Ishikawa (cell line): ENCODE measurements at regions not wholly inside any gene's neighbourhood (a gene's known extent, or its start where the extent isn't known, plus 50 kb on each side); places are given as distances from the start of the nearest gene placed in this dataset.

Source experiments
- CEBPB ChIP-seq: IDR thresholded peaks from 2 replicates; pipeline ENCODE4 v1.6.1; 2012
- CREB1 ChIP-seq: IDR thresholded peaks from 2 replicates; pipeline ENCODE4 v1.6.1; 2012; ENCODE audit warnings: low read depth
- EGR1 ChIP-seq: IDR thresholded peaks from 2 replicates; pipeline ENCODE4 v1.6.1; 2012
- EP300 ChIP-seq: IDR thresholded peaks from 2 replicates; pipeline ENCODE4 v1.6.1; 2012; ENCODE audit warnings: borderline replicate concordance
- FOXM1 ChIP-seq: IDR thresholded peaks from 2 replicates; pipeline ENCODE4 v1.6.1; 2012; ENCODE audit warnings: low read depth, borderline replicate concordance
- MAX ChIP-seq: IDR thresholded peaks from 2 replicates; pipeline ENCODE4 v1.6.1; 2012
- NFIC ChIP-seq: IDR thresholded peaks from 2 replicates; pipeline ENCODE4 v1.6.1; 2012
- RAD21 ChIP-seq: IDR thresholded peaks from 2 replicates; pipeline ENCODE4 v1.6.1; 2012; ENCODE audit warnings: low read depth
- REST ChIP-seq: IDR thresholded peaks from 2 replicates; pipeline ENCODE4 v1.6.1; 2012; ENCODE audit warnings: low read depth, mild to moderate bottlenecking
- TAF1 ChIP-seq: IDR thresholded peaks from 2 replicates; pipeline ENCODE4 v1.6.1; 2012; ENCODE audit warnings: low read depth, mild to moderate bottlenecking
- TCF12 ChIP-seq: IDR thresholded peaks from 2 replicates; pipeline ENCODE4 v1.6.1; 2012; ENCODE audit warnings: low read depth
- TEAD4 ChIP-seq: IDR thresholded peaks from 2 replicates; pipeline ENCODE4 v1.6.1; 2012
- USF1 ChIP-seq: IDR thresholded peaks from 2 replicates; pipeline ENCODE4 v1.6.1; 2012
- YY1 ChIP-seq: IDR thresholded peaks from 2 replicates; pipeline ENCODE4 v1.6.1; 2012; ENCODE audit warnings: low read depth
- ZBTB7A ChIP-seq: IDR thresholded peaks from 2 replicates; pipeline ENCODE4 v1.6.1; 2012; ENCODE audit warnings: low read depth

GRCh38 chr18:37636831-37637477, 71.4 kb upstream of the CELF4 start:
- no peak for TF ChIP-seq RAD21
- TF ChIP-seq ZBTB7A = no peak
- no peak for TF ChIP-seq USF1
- no peak for TF ChIP-seq CREB1
- no peak for TF ChIP-seq TCF12
- TF ChIP-seq EGR1 = no peak
- no peak for TF ChIP-seq FOXM1
- no peak for TF ChIP-seq REST
- TF ChIP-seq TAF1 = no peak
- TF ChIP-seq NFIC = no peak
- no peak for TF ChIP-seq MAX
- TF ChIP-seq YY1 = no peak
- TF ChIP-seq EP300 = no peak
- no peak for TF ChIP-seq TEAD4
- TF ChIP-seq CEBPB = no peak

GRCh38 chr18:37634516-37634915, 68.9 kb upstream of the CELF4 start:
- TF ChIP-seq EGR1 = no peak
- TF ChIP-seq CREB1 = no peak
- no peak for TF ChIP-seq NFIC
- no peak for TF ChIP-seq TCF12
- no peak for TF ChIP-seq YY1
- no peak for TF ChIP-seq CEBPB
- no peak for TF ChIP-seq EP300
- TF ChIP-seq USF1 = no peak
- no peak for TF ChIP-seq TEAD4
- no peak for TF ChIP-seq MAX
- TF ChIP-seq TAF1 = no peak
- TF ChIP-seq REST = no peak
- TF ChIP-seq FOXM1 = no peak
- no peak for TF ChIP-seq RAD21
- TF ChIP-seq ZBTB7A = no peak

- no peak for TF ChIP-seq FOXM1
- TF ChIP-seq TEAD4 = no peak
- no peak for TF ChIP-seq MAX
- no peak for TF ChIP-seq CREB1
- TF ChIP-seq YY1 = no peak
- TF ChIP-seq NFIC = no peak
- TF ChIP-seq EP300 = no peak
- TF ChIP-seq CEBPB = no peak; the same call in 1 of the 2 replicates
- TF ChIP-seq TCF12 = no peak
- no peak for TF ChIP-seq USF1
- no peak for TF ChIP-seq REST
Measured at GRCh38 chr18:37631422-37631821, 65.8 kb upstream of the CELF4 start.

GRCh38 chr18:37630334-37630733, 64.7 kb upstream of the CELF4 start:
- TF ChIP-seq CEBPB (no peak), FOXM1 (no peak), ZBTB7A (no peak)
